ENCODE measurements at regions not wholly inside any gene's neighbourhood (a gene's known extent, or its start where the extent isn't known, plus 50 kb on each side); places are given as distances from the start of the nearest gene placed in this dataset.

DNA sequence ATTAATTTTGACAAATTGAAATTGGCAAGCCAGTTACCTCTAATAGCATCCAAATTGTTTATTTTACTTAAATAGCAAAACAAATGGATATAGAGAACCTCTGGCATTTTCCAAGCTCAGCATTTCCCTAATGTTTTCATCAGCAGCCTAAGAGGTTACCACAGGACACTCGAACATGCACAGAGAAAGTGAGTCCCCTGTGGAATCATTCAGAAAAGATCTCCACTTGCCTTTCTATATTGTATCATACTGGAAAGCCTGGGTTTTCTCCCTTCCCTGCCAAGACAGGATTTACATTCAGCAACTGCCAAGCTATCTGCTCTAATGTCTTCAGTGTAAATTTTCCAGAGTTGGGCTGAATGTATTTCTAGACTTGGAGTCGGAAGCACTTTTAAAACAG is 188.9 kb downstream of the KCTD12 start:
- Histone ChIP-seq H3K27me3 (replicated peaks; ENCODE audit: control insufficient read depth, insufficient read depth, low read length) (no peaks in the 10 kb centered on the region; the same call in 1 of the 2 replicates), H3K4me3 (replicated peaks; ENCODE audit: low read depth, low read length) (no peak overlapping the region), H3K36me3 (ENCODE audit: control insufficient read depth, insufficient read depth, low read length) (no peaks in the 10 kb centered on the region)
- TF ChIP-seq, protein P1, sequence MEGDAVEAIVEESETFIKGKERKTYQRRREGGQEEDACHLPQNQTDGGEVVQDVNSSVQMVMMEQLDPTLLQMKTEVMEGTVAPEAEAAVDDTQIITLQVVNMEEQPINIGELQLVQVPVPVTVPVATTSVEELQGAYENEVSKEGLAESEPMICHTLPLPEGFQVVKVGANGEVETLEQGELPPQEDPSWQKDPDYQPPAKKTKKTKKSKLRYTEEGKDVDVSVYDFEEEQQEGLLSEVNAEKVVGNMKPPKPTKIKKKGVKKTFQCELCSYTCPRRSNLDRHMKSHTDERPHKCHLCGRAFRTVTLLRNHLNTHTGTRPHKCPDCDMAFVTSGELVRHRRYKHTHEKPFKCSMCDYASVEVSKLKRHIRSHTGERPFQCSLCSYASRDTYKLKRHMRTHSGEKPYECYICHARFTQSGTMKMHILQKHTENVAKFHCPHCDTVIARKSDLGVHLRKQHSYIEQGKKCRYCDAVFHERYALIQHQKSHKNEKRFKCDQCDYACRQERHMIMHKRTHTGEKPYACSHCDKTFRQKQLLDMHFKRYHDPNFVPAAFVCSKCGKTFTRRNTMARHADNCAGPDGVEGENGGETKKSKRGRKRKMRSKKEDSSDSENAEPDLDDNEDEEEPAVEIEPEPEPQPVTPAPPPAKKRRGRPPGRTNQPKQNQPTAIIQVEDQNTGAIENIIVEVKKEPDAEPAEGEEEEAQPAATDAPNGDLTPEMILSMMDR (IDR thresholded peaks at IDR 0.05; ENCODE audit: insufficient read depth, low read length, poor library complexity, severe bottlenecking): no peak
- DNase-seq (ENCODE audit: extremely low read depth, insufficient read length): no peak

DNA sequence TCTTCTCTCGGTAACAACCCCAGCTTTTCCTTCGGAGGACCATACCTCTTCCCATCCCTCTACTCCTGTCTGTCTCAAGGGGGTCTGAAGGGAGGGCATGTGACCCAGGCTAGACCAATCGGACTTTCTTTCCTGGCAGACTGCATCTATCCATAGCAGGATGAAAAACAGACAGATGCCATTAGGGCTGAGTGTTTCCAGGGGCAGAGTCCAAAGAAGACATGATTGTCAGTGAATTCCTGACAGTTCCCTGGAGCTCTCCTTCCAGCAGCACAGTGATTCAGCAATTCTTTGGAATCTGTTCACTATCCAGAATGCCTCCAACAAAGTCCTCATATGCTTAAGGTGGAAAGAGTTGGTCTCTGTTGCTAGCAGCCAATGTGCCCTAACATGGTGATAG is 189.8 kb downstream of the KCTD12 start:
- Histone ChIP-seq H3K27me3 (replicated peaks; ENCODE audit: control insufficient read depth, insufficient read depth, low read length) (no peaks in the 10 kb centered on the region; the same call in 1 of the 2 replicates), H3K4me3 (replicated peaks; ENCODE audit: low read depth, low read length) (no peak overlapping the region), H3K36me3 (ENCODE audit: control insufficient read depth, insufficient read depth, low read length) (no peaks in the 10 kb centered on the region)
- no peak for DNase-seq (ENCODE audit: extremely low read depth, insufficient read length)
- TF ChIP-seq, protein P1 (IDR thresholded peaks at IDR 0.05; ENCODE audit: insufficient read depth, low read length, poor library complexity, severe bottlenecking): no peak

DNA sequence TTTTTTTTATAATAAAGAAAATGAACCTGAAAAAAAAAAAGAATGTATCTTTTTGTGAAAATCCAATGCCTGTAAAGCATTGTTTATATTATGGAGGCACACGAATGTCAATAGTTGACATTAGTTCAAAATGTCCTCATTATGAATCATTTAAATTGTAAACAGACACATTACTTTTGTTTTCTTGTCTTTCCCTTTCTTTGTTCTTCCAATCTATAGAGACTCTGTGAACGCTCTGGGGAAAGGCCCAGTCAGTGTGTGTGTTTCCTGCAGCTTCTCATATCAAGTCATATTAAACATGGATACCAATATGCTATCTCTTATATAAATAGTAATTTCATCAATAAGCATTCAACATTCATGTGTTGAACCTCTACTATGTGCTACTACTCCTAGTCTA is 193.1 kb downstream of the KCTD12 start:
- DNase-seq (ENCODE audit: extremely low read depth, insufficient read length): no peak
- H3K27me3 ChIP-seq (replicated peaks; ENCODE audit: control insufficient read depth, insufficient read depth, low read length): no peaks in the 10 kb centered on the region; the same call in 1 of the 2 replicates
- TF ChIP-seq, protein P1 (IDR thresholded peaks at IDR 0.05; ENCODE audit: insufficient read depth, low read length, poor library complexity, severe bottlenecking): no peak
- H3K36me3 ChIP-seq (ENCODE audit: control insufficient read depth, insufficient read depth, low read length): no peaks in the 10 kb centered on the region
- H3K4me3 ChIP-seq (replicated peaks; ENCODE audit: low read depth, low read length): no peak overlapping the region

DNA sequence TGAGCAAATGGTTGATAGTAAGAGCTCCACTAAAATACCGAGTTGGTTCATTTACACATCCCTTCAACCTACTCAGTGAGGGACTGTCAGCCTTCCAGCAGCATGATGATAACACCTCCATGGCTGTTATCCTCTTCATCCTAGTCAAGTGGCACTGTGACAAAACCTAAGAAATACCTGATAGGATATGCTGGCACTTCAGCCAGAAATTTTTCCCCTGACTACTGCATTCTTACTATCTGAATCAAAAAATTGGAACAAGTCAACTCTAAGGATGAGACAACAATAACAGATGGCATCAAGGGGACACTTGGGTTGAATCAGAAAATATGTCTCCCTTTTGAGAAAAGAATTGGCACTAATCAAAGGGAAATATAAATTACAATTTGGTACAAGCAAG is 193.9 kb downstream of the KCTD12 start:
- DNase-seq (ENCODE audit: extremely low read depth, insufficient read length): no peak
- TF ChIP-seq, protein P1 (IDR thresholded peaks at IDR 0.05; ENCODE audit: insufficient read depth, low read length, poor library complexity, severe bottlenecking): no peak
- Histone ChIP-seq H3K4me3 (replicated peaks; ENCODE audit: low read depth, low read length) (no peak overlapping the region), H3K27me3 (replicated peaks; ENCODE audit: control insufficient read depth, insufficient read depth, low read length) (no peaks in the 10 kb centered on the region; the same call in 1 of the 2 replicates), H3K36me3 (ENCODE audit: control insufficient read depth, insufficient read depth, low read length) (no peaks in the 10 kb centered on the region)

DNA sequence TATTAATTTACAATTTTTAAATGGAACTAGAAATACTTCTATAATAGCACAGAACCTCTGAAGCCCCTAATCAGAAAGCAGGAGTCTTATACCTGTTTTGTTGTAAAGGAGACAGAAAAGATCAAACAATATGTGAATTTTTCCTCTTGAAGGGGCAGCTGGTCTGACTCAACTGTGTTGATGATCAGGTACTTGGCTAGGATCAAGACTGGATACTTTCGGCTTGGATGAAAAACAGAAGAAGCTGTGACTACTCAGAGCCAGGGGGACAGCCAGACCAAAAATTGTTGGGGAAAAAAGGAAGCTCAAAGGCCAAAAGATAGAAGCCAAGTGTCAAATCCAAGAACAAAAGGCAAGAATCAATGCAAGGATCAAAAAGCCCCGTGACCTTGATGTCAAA is 195.6 kb downstream of the KCTD12 start:
- Histone ChIP-seq H3K27me3 (replicated peaks; ENCODE audit: control insufficient read depth, insufficient read depth, low read length) (no peaks in the 10 kb centered on the region), H3K36me3 (ENCODE audit: control insufficient read depth, insufficient read depth, low read length) (no peaks in the 10 kb centered on the region), H3K4me3 (replicated peaks; ENCODE audit: low read depth, low read length) (no peak overlapping the region)
- DNase-seq (ENCODE audit: extremely low read depth, insufficient read length): no peak
- TF ChIP-seq, protein P1 (IDR thresholded peaks at IDR 0.05; ENCODE audit: insufficient read depth, low read length, poor library complexity, severe bottlenecking): no peak

DNA sequence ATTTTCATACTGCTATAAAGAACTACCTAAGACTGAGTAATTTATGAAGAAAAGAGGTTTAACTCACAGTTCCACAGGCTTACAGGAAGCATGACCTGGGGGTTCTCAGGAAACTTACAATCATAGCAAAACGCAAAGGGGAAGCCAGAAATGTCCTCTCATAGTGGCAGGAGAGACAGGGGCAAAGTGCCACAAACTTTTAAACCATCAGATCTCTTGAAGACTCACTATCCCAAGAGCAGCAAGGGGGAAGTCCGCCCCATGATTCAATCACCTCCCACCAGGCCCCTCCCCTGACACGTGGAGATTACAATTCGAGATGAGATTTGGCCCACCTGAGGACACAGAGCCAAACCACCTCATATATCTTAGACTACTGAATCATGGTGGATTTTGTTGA is 198.7 kb downstream of the KCTD12 start:
- TF ChIP-seq, protein P1 (IDR thresholded peaks at IDR 0.05; ENCODE audit: insufficient read depth, low read length, poor library complexity, severe bottlenecking): no peak
- H3K4me3 ChIP-seq (replicated peaks; ENCODE audit: low read depth, low read length): no peak overlapping the region
- H3K27me3 ChIP-seq (replicated peaks; ENCODE audit: control insufficient read depth, insufficient read depth, low read length): no peaks in the 10 kb centered on the region
- DNase-seq (ENCODE audit: extremely low read depth, insufficient read length): no peak
- no peaks in the 10 kb centered on the region for H3K36me3 ChIP-seq (ENCODE audit: control insufficient read depth, insufficient read depth, low read length)

All from GM06990 (cell line).